Naive thymus-derived CD4-positive, alpha-beta T cell (primary cell): ENCODE measurements at regions not wholly inside any gene's neighbourhood (a gene's known extent, or its start where the extent isn't known, plus 50 kb on each side); places are given as distances from the start of the nearest gene placed in this dataset.

ENCODE experiments used
- ATAC-seq: fragments of 150-1000 bp; cut with Tn5 transposase; 2 replicates; pipeline ENCODE4 v1.10.0; 2021; ENCODE audit warnings: mild to moderate bottlenecking, moderate library complexity
- CTCF ChIA-PET: fragments of 350-600 bp; sonication (Branson Sonifier 250); formaldehyde crosslinking; loops from one replicate; lab custom pipeline; 2021; ENCODE audit warnings: antibody characterized with exemption; lab: Charles Lee
- POLR2A ChIA-PET: fragments of 350-600 bp; sonication (Branson Sonifier 250); formaldehyde crosslinking; loops from one replicate; lab custom pipeline; 2021; ENCODE audit warnings: antibody characterized with exemption, inconsistent platforms; lab: Charles Lee
- DNase-seq, 9 donors: peaks; one replicate each; pipeline versions ENCODE4 v3.0.0 to v3.0.0-alpha.2; 2020 to 2022; ENCODE audit warnings: mixed read lengths in 1 of 9
- H3K27ac ChIP-seq: one replicate; pipeline ENCODE4 v1.7.0; 2013; ENCODE audit warnings: mild to moderate bottlenecking, low read depth, low read length, moderate library complexity
- H3K27me3 ChIP-seq, 2 donors: one replicate each; pipeline ENCODE4 v1.7.0; 2013; ENCODE audit warnings: low read length in 2 of 2, mild to moderate bottlenecking in 2 of 2, moderate library complexity in 2 of 2; ENCODE audit not compliant: control insufficient read depth in 2 of 2, insufficient read depth in 2 of 2
- H3K36me3 ChIP-seq, 3 experiments: 1 replicate in 2 of 3; 2 replicates in 1 of 3; pipeline ENCODE4 v1.7.0; 2013; ENCODE audit warnings: low read length in 3 of 3, mild to moderate bottlenecking in 3 of 3, moderate library complexity in 1 of 3; ENCODE audit not compliant: insufficient read depth in 3 of 3, control insufficient read depth in 2 of 3
- H3K4me1 ChIP-seq, 2 donors: one replicate each; pipeline ENCODE4 v1.7.0; 2013; ENCODE audit warnings: low read length in 2 of 2, mild to moderate bottlenecking in 2 of 2, moderate library complexity in 1 of 2; ENCODE audit not compliant: control insufficient read depth in 2 of 2, insufficient read depth in 2 of 2
- H3K4me3 ChIP-seq: 2 replicates; pipeline ENCODE4 v1.7.0; 2013; ENCODE audit warnings: mild to moderate bottlenecking, low read length
- H3K9me3 ChIP-seq, 3 experiments: 1 replicate in 2 of 3; 2 replicates in 1 of 3; pipeline ENCODE4 v1.7.0; 2013; ENCODE audit warnings: low read length in 3 of 3; ENCODE audit not compliant: control insufficient read depth in 2 of 3
- H3K27ac Mint-ChIP-seq, 9 donors: one replicate each; pipeline ENCODE4 v1.8.0; 2020 to 2022; ENCODE audit warnings: mixed read lengths in 9 of 9, mild to moderate bottlenecking in 8 of 9, moderate library complexity in 5 of 9, inconsistent platforms in 2 of 9
- H3K27me3 Mint-ChIP-seq, 5 donors: one replicate each; pipeline ENCODE4 v1.8.0; 2021 to 2022; ENCODE audit warnings: mixed read lengths in 5 of 5, mild to moderate bottlenecking in 1 of 5
- H3K36me3 Mint-ChIP-seq, 5 donors: one replicate each; pipeline ENCODE4 v1.8.0; 2020 to 2022; ENCODE audit warnings: mixed read lengths in 5 of 5, mild to moderate bottlenecking in 3 of 5, inconsistent platforms in 1 of 5
- H3K4me1 Mint-ChIP-seq, 7 donors: one replicate each; pipeline ENCODE4 v1.8.0; 2020 to 2022; ENCODE audit warnings: mixed read lengths in 7 of 7, mild to moderate bottlenecking in 3 of 7, inconsistent platforms in 1 of 7
- H3K4me3 Mint-ChIP-seq, 10 donors: one replicate each; pipeline ENCODE4 v1.8.0; 2020 to 2022; ENCODE audit warnings: mild to moderate bottlenecking in 10 of 10, mixed read lengths in 10 of 10, moderate library complexity in 6 of 10, inconsistent platforms in 2 of 10
- H3K9me3 Mint-ChIP-seq, 11 donors: one replicate each; pipeline ENCODE4 v1.8.0; 2020 to 2022; ENCODE audit warnings: mixed read lengths in 11 of 11, mild to moderate bottlenecking in 4 of 11, inconsistent platforms in 1 of 11, moderate library complexity in 1 of 11
- intact Hi-C, 2 donors: fragments of 100-400 bp; cut with micrococcal nuclease; formaldehyde crosslinking; loops; one replicate each; pipeline ENCODE4 v1.15.1; 2023

DNA sequence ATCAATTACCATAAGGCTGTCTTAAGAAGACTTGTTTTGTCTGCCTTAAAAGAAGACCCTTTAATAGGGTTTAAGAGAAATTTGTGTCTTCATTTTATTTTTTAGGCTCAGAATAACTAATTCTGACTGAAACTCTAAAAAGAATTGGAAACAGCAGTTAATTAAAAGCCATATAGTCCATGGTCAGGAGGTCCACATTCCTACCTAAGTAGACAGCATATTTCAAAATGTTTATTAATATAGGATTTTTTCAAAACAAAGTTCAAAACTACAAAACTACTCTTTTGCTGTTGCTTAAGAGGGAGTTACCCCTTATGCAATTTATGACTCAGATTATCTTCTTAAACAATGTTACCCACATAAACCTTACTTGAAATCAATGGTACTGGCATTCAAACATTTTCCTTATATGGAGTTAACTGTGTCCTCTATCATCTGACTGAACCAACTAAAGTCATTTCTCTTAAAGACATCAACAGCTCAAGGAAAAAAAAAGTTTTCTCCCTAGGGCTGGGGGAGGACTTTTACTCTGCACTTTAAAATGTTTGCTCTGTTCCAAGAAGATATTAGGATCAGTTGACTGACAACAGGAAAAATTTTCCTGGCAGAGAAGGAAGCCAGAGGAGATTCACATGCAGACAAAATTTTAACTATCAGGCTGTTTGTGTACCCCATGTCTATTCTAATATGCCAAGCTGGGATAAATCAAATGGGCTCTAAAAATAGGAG is 56.8 kb upstream of the NANOGP8 start:
- DNase-seq, result no peak
- H3K9me3 ChIP-seq, result no peaks in the 10 kb centered on the region
- intact Hi-C loops, result no loop called here
- ChIA-PET CTCF (no interaction called here), POLR2A (no interaction called here)
- no peaks in the 10 kb centered on the region for H3K36me3 ChIP-seq
- no peaks in the 10 kb centered on the region for H3K4me1 Mint-ChIP-seq
- ATAC-seq, result no peak
- no peaks in the 10 kb centered on the region for H3K4me1 ChIP-seq
- no peak overlapping the region for H3K4me3 Mint-ChIP-seq
- no peak overlapping the region for H3K4me3 ChIP-seq
- H3K27me3 ChIP-seq, result no peaks in the 10 kb centered on the region
- no peaks in the 10 kb centered on the region for H3K9me3 Mint-ChIP-seq
- no peak overlapping the region for H3K27ac Mint-ChIP-seq
- H3K36me3 Mint-ChIP-seq, result no peaks in the 10 kb centered on the region
- no peaks in the 10 kb centered on the region for H3K27me3 Mint-ChIP-seq
- H3K27ac ChIP-seq, result no peak overlapping the region

DNA sequence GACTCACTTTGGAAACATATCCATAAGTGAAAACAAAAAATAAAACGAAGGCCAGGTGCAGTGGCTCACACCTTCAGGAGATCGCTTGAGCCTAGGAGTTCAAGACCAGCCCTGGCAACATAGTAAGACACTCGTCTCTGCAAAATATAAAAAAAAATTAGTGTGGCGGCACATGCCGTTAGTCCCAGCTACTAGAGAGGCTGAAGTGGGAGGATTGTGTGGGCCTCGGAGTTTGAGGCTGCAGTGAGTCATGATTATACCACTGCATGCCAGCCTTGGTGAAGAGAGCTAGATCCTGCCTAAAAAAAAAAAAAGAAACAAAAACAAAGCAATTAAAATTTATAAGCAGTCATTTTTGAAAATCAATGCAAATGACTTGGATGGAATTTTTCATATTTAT is 54.7 kb upstream of the NANOGP8 start:
- no peak overlapping the region for H3K27ac Mint-ChIP-seq
- no peaks in the 10 kb centered on the region for H3K4me1 ChIP-seq
- peaks cover 0 to 3% (median 0%) of the 10 kb centered on the region in 5 donors for H3K36me3 Mint-ChIP-seq
- ChIA-PET POLR2A (no interaction called here), CTCF (no interaction called here)
- H3K4me3 Mint-ChIP-seq, result no peak overlapping the region
- H3K36me3 ChIP-seq, result no peaks in the 10 kb centered on the region
- no peak overlapping the region for H3K4me3 ChIP-seq
- peaks cover 0 to 2% (median 0%) of the 10 kb centered on the region in 5 donors for H3K27me3 Mint-ChIP-seq
- no peaks in the 10 kb centered on the region for H3K27me3 ChIP-seq
- H3K27ac ChIP-seq, result no peak overlapping the region
- H3K9me3 ChIP-seq, result no peaks in the 10 kb centered on the region
- H3K4me1 Mint-ChIP-seq, result no peaks in the 10 kb centered on the region
- intact Hi-C loops, result no loop called here
- no peaks in the 10 kb centered on the region for H3K9me3 Mint-ChIP-seq
- DNase-seq (no peak), ATAC-seq (no peak)

- Mint-ChIP-seq H3K27ac (no peak overlapping the region), H3K4me1 (no peaks in the 10 kb centered on the region), H3K27me3 (peaks cover 0 to 2% (median 0%) of the 10 kb centered on the region in 5 donors), H3K4me3 (no peak overlapping the region), H3K36me3 (peaks cover 0 to 4% (median 0%) of the 10 kb centered on the region in 5 donors), H3K9me3 (peaks cover 0 to 1% (median 0%) of the 10 kb centered on the region in 11 donors)
- POLR2A ChIA-PET, result no interaction called here
- Histone ChIP-seq H3K9me3 (no peaks in the 10 kb centered on the region), H3K27me3 (no peaks in the 10 kb centered on the region), H3K4me1 (no peaks in the 10 kb centered on the region), H3K27ac (no peak overlapping the region), H3K4me3 (no peak overlapping the region), H3K36me3 (no peaks in the 10 kb centered on the region)
- ATAC-seq (no peak), DNase-seq (no peak)
- CTCF ChIA-PET, result no interaction called here
- intact Hi-C loops, result no loop called here
These were observed 52.1 kb upstream of the NANOGP8 start for GRCh38 chr15:35137190-35137574.

DNA sequence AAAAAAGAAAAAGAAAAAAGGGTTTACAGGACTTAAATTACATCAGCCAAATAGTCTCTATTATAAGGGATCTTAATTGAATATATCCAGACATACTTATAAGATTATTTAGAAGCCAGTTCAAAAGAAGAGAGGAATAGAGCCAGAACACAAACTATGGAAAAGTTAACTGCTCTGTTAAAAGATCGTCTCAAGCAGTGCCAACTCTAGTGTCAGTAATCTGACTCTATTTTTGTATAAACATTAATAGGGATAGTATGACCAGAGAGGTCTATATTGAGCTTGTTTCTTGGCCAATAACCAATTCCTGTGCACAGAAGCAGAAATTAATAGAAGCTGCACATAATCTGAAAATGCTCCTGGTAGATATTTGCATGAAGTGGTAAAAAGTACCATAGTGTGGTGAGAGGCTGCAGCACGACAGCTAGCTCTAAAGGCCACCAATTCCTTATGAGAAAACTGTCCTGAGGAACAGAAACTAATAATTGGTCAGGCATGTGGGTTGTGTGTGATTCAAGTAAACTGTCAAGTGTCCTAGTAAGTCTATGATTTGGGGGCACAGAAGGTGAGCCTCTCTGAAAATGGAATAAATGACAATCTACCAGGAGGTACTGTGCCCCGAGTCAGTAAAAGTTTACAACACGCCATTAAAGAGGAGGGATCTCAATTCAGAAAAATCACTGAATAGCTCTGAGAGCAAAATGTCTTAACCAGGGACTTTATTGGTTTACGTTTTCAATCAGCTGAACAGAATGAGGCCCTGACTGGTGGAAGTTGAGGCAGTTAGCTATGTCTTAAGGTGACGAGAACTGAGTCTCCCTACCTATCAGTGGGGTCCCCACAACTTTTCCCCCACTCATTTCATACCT is 51.5 kb upstream of the NANOGP8 start:
- ChIA-PET CTCF (no interaction called here), POLR2A (no interaction called here)
- DNase-seq, result no peak
- no peak for ATAC-seq
- intact Hi-C loops, result no loop called here
- H3K4me3 ChIP-seq, result no peak overlapping the region
- no peaks in the 10 kb centered on the region for H3K36me3 ChIP-seq
- no peaks in the 10 kb centered on the region for H3K27me3 ChIP-seq
- Mint-ChIP-seq H3K27me3 (peaks cover 0 to 2% (median 0%) of the 10 kb centered on the region in 5 donors), H3K4me1 (no peaks in the 10 kb centered on the region), H3K36me3 (peaks cover 0 to 7% (median 0%) of the 10 kb centered on the region in 5 donors), H3K4me3 (no peak overlapping the region), H3K27ac (no peak overlapping the region), H3K9me3 (peaks cover 0 to 8% (median 0%) of the 10 kb centered on the region in 11 donors)
- H3K27ac ChIP-seq, result no peak overlapping the region
- H3K9me3 ChIP-seq, result no peaks in the 10 kb centered on the region
- H3K4me1 ChIP-seq, result no peaks in the 10 kb centered on the region
